Stomach smooth muscle (tissue), 2 donors: ENCODE measurements at regions not wholly inside any gene's neighbourhood (a gene's known extent, or its start where the extent isn't known, plus 50 kb on each side); places are given as distances from the start of the nearest gene placed in this dataset.

Experiments used
- H3K27ac ChIP-seq: one replicate; pipeline ENCODE4 v1.7.0; 2013; ENCODE audit warnings: mild to moderate bottlenecking, low read length, inconsistent platforms
- H3K27me3 ChIP-seq, 2 donors: one replicate each; pipeline ENCODE4 v1.7.0; 2013; ENCODE audit warnings: low read length in 2 of 2; ENCODE audit not compliant: insufficient read depth in 2 of 2, control insufficient read depth in 1 of 2
- H3K36me3 ChIP-seq, 2 donors: one replicate each; pipeline ENCODE4 v1.7.0; 2013; ENCODE audit warnings: low read length in 2 of 2; ENCODE audit not compliant: control insufficient read depth in 2 of 2, insufficient read depth in 2 of 2
- H3K4me1 ChIP-seq: one replicate; pipeline ENCODE4 v1.7.0; 2013; ENCODE audit warnings: low read length; ENCODE audit not compliant: control insufficient read depth, insufficient read depth
- H3K4me3 ChIP-seq, 2 donors: one replicate each; pipeline ENCODE4 v1.7.0; 2013; ENCODE audit warnings: low read length in 2 of 2
- H3K9ac ChIP-seq, 2 donors: one replicate each; pipeline ENCODE4 v1.7.0; 2013; ENCODE audit warnings: low read length in 2 of 2, mild to moderate bottlenecking in 1 of 2
- H3K9me3 ChIP-seq, 2 donors: one replicate each; pipeline ENCODE4 v1.7.0; 2013; ENCODE audit warnings: low read length in 2 of 2; ENCODE audit not compliant: control insufficient read depth in 2 of 2
- donor health status: healthy.
- donor health status: Pancreatic carcinoma.

- H3K36me3 ChIP-seq: no peaks in the 10 kb centered on the region
- H3K4me1 ChIP-seq: no peaks in the 10 kb centered on the region
- H3K9me3 ChIP-seq: no peaks in the 10 kb centered on the region
- H3K27me3 ChIP-seq: no peaks in the 10 kb centered on the region
- H3K9ac ChIP-seq: no peak overlapping the region
- H3K27ac ChIP-seq: no peak overlapping the region
- no peak overlapping the region for H3K4me3 ChIP-seq
Observed at GRCh38 chr12:127984386-127985055, 282.4 kb upstream of the TMEM132C start.

GRCh38 chr12:127987199-127987901, 279.6 kb upstream of the TMEM132C start:
- Histone ChIP-seq H3K4me1 (no peaks in the 10 kb centered on the region), H3K9ac (no peak overlapping the region), H3K27ac (no peak overlapping the region), H3K36me3 (no peaks in the 10 kb centered on the region), H3K9me3 (no peaks in the 10 kb centered on the region), H3K4me3 (no peak overlapping the region), H3K27me3 (no peaks in the 10 kb centered on the region)

GRCh38 chr12:127991485-127991884, 275.5 kb upstream of the TMEM132C start:
- Histone ChIP-seq H3K4me3 (no peak overlapping the region), H3K36me3 (no peaks in the 10 kb centered on the region), H3K27ac (no peak overlapping the region), H3K9ac (no peak overlapping the region), H3K4me1 (no peaks in the 10 kb centered on the region), H3K27me3 (no peaks in the 10 kb centered on the region), H3K9me3 (no peaks in the 10 kb centered on the region)

- no peaks in the 10 kb centered on the region for H3K27me3 ChIP-seq
- H3K27ac ChIP-seq: no peak overlapping the region
- no peak overlapping the region for H3K4me3 ChIP-seq
- no peak overlapping the region for H3K9ac ChIP-seq
- no peaks in the 10 kb centered on the region for H3K9me3 ChIP-seq
- no peaks in the 10 kb centered on the region for H3K4me1 ChIP-seq
- H3K36me3 ChIP-seq: no peaks in the 10 kb centered on the region
Observed at GRCh38 chr12:127998988-127999387, 268.0 kb upstream of the TMEM132C start.

DNA sequence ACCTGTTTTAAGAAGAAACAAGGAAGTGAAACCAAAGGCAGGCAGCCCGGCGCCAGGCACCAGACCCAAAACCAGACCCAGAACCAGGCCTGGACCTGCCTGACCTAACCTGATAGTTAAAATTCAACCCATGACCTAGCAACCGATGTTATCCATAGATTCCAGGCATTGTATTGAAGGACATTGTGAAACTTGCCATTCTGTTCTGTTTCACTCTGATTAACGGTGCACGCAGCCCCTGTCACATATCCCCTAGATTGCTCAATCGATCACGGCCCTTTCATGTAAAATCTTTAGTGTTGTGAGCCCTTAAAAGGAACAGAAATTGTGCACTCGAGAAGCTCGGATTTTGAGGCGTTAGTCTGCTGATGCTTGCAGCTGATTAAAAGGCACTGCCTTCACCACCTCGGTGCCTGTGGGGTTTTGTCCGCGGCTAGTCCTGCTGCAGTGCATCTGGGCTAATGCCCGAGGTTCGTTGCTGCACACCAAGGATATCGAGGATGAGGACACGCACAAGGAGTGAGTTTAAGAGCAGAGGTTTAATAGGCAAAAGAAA, 262.5 kb upstream of the TMEM132C start:
- no peak overlapping the region for H3K9ac ChIP-seq
- H3K9me3 ChIP-seq: no peaks in the 10 kb centered on the region
- no peaks in the 10 kb centered on the region for H3K4me1 ChIP-seq
- H3K4me3 ChIP-seq: no peak overlapping the region
- no peaks in the 10 kb centered on the region for H3K27me3 ChIP-seq
- no peaks in the 10 kb centered on the region for H3K36me3 ChIP-seq
- no peak overlapping the region for H3K27ac ChIP-seq

DNA sequence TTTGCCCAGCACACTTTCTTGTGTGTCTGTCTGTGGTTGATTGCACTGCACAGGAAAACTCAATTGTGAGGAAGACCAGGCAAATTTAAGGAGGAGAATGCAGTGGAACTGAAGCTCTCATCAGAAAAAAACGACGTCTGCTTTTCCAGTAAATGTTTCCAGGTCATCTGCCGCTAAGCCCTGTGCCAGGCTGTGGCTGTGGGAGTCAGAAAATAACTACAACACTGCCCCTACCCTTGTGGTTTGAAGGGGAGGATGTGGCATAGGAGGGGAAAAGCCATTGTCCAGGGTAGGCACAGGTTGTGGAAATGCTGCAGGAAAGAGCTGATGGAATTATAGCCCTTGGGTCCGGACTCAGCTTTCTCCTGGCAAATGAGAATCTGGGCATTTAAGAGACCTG, 259.7 kb upstream of the TMEM132C start:
- H3K36me3 ChIP-seq: no peaks in the 10 kb centered on the region
- no peak overlapping the region for H3K27ac ChIP-seq

GRCh38 chr12:128008341-128008740, 258.6 kb upstream of the TMEM132C start:
- no peaks in the 10 kb centered on the region for H3K36me3 ChIP-seq
- H3K9me3 ChIP-seq: no peaks in the 10 kb centered on the region
- H3K27me3 ChIP-seq: no peaks in the 10 kb centered on the region
- no peaks in the 10 kb centered on the region for H3K4me1 ChIP-seq
- H3K27ac ChIP-seq: no peak overlapping the region
- H3K4me3 ChIP-seq: no peak overlapping the region
- H3K9ac ChIP-seq: no peak overlapping the region

More for the DNA sequence above, 259.7 kb upstream of the TMEM132C start:
- H3K4me1 ChIP-seq: no peaks in the 10 kb centered on the region
- H3K4me3 ChIP-seq: no peak overlapping the region
- H3K9me3 ChIP-seq: no peaks in the 10 kb centered on the region
- no peak overlapping the region for H3K9ac ChIP-seq
- H3K27me3 ChIP-seq: no peaks in the 10 kb centered on the region

GRCh38 chr12:128009108-128009507, 257.9 kb upstream of the TMEM132C start:
- no peak overlapping the region for H3K9ac ChIP-seq

GRCh38 chr12:128012110-128012509, 254.9 kb upstream of the TMEM132C start:
- no peaks in the 10 kb centered on the region for H3K9me3 ChIP-seq
- H3K9ac ChIP-seq: no peak overlapping the region
- H3K4me3 ChIP-seq: no peak overlapping the region
- H3K27ac ChIP-seq: no peak overlapping the region
- H3K4me1 ChIP-seq: no peaks in the 10 kb centered on the region
- H3K36me3 ChIP-seq: no peaks in the 10 kb centered on the region
- no peaks in the 10 kb centered on the region for H3K27me3 ChIP-seq

More at GRCh38 chr12:128009108-128009507, 257.9 kb upstream of the TMEM132C start:
- Histone ChIP-seq H3K36me3 (no peaks in the 10 kb centered on the region), H3K4me1 (no peaks in the 10 kb centered on the region), H3K27me3 (no peaks in the 10 kb centered on the region), H3K27ac (no peak overlapping the region), H3K9me3 (no peaks in the 10 kb centered on the region), H3K4me3 (no peak overlapping the region)

- Histone ChIP-seq H3K27me3 (no peaks in the 10 kb centered on the region), H3K27ac (no peak overlapping the region), H3K9me3 (no peaks in the 10 kb centered on the region), H3K4me1 (no peaks in the 10 kb centered on the region), H3K36me3 (no peaks in the 10 kb centered on the region), H3K9ac (no peak overlapping the region), H3K4me3 (no peak overlapping the region)
Observed at GRCh38 chr12:128015276-128015675, 251.7 kb upstream of the TMEM132C start.

- Histone ChIP-seq H3K9ac (no peak overlapping the region), H3K27me3 (no peaks in the 10 kb centered on the region), H3K36me3 (no peaks in the 10 kb centered on the region), H3K9me3 (no peaks in the 10 kb centered on the region), H3K27ac (no peak overlapping the region), H3K4me3 (no peak overlapping the region), H3K4me1 (no peaks in the 10 kb centered on the region)
Observed at GRCh38 chr12:128018067-128018466, 248.9 kb upstream of the TMEM132C start.
